ENCODE measurements at regions not wholly inside any gene's neighbourhood (a gene's known extent, or its start where the extent isn't known, plus 50 kb on each side); places are given as distances from the start of the nearest gene placed in this dataset.

- Histone ChIP-seq H3K4me3 (replicated peaks in 1 of 3; ENCODE audit: insufficient read depth in 1 of 3, low read depth in 2 of 3, low read length in 3 of 3) (no peak overlapping the region), H4K20me1 (ENCODE audit: insufficient read depth, low read length) (no peaks in the 10 kb centered on the region), H3K4me2 (ENCODE audit: low read depth, low read length) (no peak overlapping the region), H3K9ac (ENCODE audit: insufficient read depth, low read depth, low read length) (no peak overlapping the region), H3K36me3 (replicated peaks in 1 of 2; ENCODE audit: control insufficient read depth in 1 of 2, insufficient read depth in 2 of 2, low read length in 2 of 2) (no peaks in the 10 kb centered on the region), H3K79me2 (ENCODE audit: insufficient read depth, low read length) (no peaks in the 10 kb centered on the region), H3K9me3 (ENCODE audit: low read length) (no peaks in the 10 kb centered on the region), H2AFZ (ENCODE audit: low read length) (no peak overlapping the region), H3K27ac (ENCODE audit: extremely low read length, insufficient read depth, low read length) (no peak overlapping the region), H3K4me1 (ENCODE audit: insufficient read depth, low read length) (no peaks in the 10 kb centered on the region), H3K27me3 (ENCODE audit: control insufficient read depth in 1 of 2, insufficient read depth in 2 of 2, low read length in 2 of 2) (peaks cover 20 to 64% of the 10 kb centered on the region in 2 experiments; a peak in 4 of 5 replicates)
- in situ Hi-C loops (cut with HindIII; ENCODE audit: extremely low pct_ligation_motif_present, low pct_unique_long_range_greater_than_20kb) = no loop called here
- FAIRE-seq = no peak
- WGBS (ENCODE audit: low lambda C conversion rate) = 8% methylated on average over 8 of the region's 14 CpGs
- intact Hi-C loops (cut with micrococcal nuclease; ENCODE audit: unreplicated experiment) = no loop called here
- no peak for ATAC-seq
- ChIA-PET CTCF (ENCODE audit: low intra/inter-chr PET ratio, low total read pairs) (no interaction called here), POLR2A (no interaction called here)
- TF ChIP-seq SMAD3 (CRISPR knock-in tag; IDR thresholded peaks at IDR 0.05) (no peak), FOXP1 (IDR thresholded peaks at IDR 0.05) (no peak), FOXP1 (CRISPR knock-in tag; IDR thresholded peaks at IDR 0.05) (no peak), IKZF4 (CRISPR knock-in tag; IDR thresholded peaks at IDR 0.05; ENCODE audit: borderline replicate concordance, low read depth, not compliant biosample characterization) (no peak), ELK4 (CRISPR knock-in tag; IDR thresholded peaks at IDR 0.05; ENCODE audit: borderline replicate concordance) (no peak), HNF4A (CRISPR knock-in tag; IDR thresholded peaks at IDR 0.05) (no peak), E2F1 (CRISPR knock-in tag; IDR thresholded peaks at IDR 0.05) (no peak), ELF3 (CRISPR knock-in tag; IDR thresholded peaks at IDR 0.05) (no peak), CEBPB (IDR thresholded peaks at IDR 0.05; ENCODE audit: borderline replicate concordance, low read depth, low read length) (no peak), NCOA5 (CRISPR knock-in tag; IDR thresholded peaks at IDR 0.05) (no peak), RERE (CRISPR knock-in tag; IDR thresholded peaks at IDR 0.05; ENCODE audit: low read depth) (no peak), ZBTB7B (CRISPR knock-in tag; IDR thresholded peaks at IDR 0.05) (no peak), ZFP37 (CRISPR knock-in tag; IDR thresholded peaks at IDR 0.05; ENCODE audit: borderline replicate concordance) (no peak), TBX3 (IDR thresholded peaks at IDR 0.05; ENCODE audit: borderline replicate concordance) (no peak), TAF1 (CRISPR knock-in tag; IDR thresholded peaks at IDR 0.05) (no peak), ZNF232 (CRISPR knock-in tag; IDR thresholded peaks at IDR 0.05; ENCODE audit: borderline replicate concordance) (no peak), ZNF597 (CRISPR knock-in tag; IDR thresholded peaks at IDR 0.05) (no peak)
- no peak for DNase-seq (ENCODE audit: low spot score)
- no TSS peak for BruUV-seq (replicated peaks)
These were observed 532.8 kb downstream of the BRD1 start for GRCh38 chr22:49294656-49295464.

Measured in HepG2 (cell line).